ENCODE measurements at regions not wholly inside any gene's neighbourhood (a gene's known extent, or its start where the extent isn't known, plus 50 kb on each side); places are given as distances from the start of the nearest gene placed in this dataset.
"Not testable (repeated sequence)": the region's sequence is repeated elsewhere in the genome, so short reads cannot be mapped to it uniquely, and the experiment has no call there.

GRCh38 chr7:9725940-9726663 is 1247.6 kb upstream of the PHF14 start:
- TF ChIP-seq EZH2 (IDR thresholded peaks at IDR 0.05; ENCODE audit: low read length); CTCF (optimal IDR thresholded peaks at IDR 0.05 in 1 of 3, IDR thresholded peaks at IDR 0.05 in 1 of 3, conservative IDR thresholded peaks at IDR 0.05 in 1 of 3; ENCODE audit: extremely low read depth in 1 of 3, insufficient read depth in 2 of 3, low read length in 3 of 3): not testable (repeated sequence)

Data from keratinocyte (primary cell).